ENCODE measurements at regions not wholly inside any gene's neighbourhood (a gene's known extent, or its start where the extent isn't known, plus 50 kb on each side); places are given as distances from the start of the nearest gene placed in this dataset.

DNA sequence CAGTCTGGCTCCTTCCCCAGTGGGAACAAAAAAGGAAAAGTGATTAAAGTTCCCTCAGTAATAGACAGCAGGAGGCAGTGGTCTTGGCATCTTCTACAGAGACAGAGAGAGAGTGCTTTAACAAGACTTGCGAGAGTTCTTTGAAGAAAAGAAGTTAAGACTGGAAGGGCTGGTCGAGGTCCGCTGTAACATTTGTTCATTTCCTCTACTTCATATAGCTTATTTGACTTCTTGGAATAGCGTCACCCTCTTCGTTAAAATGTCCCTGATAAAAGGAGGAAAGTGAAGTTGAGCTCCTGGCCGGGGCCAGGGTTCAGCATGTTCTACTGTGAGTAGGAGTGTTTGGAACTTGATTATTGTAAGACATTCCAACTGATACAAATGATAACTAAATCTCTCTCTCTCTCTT lies 179.8 kb downstream of the SLIT2 start:
- Histone ChIP-seq H3K79me1 (ENCODE audit: low read depth in 1 of 2, low read length in 2 of 2) (no peaks in the 10 kb centered on the region), H3K4me2 (ENCODE audit: low read depth, low read length) (no peak overlapping the region), H2BK120ac (ENCODE audit: low read depth, low read length) (no peak overlapping the region), H3K27ac (ENCODE audit: insufficient read depth, low read length) (no peak overlapping the region), H2AFZ (replicated peaks; ENCODE audit: low read length, poor library complexity) (no peak overlapping the region), H2BK15ac (ENCODE audit: low read depth, low read length) (no peak overlapping the region), H3K56ac (ENCODE audit: extremely low read depth, insufficient read depth, low read length) (no peak overlapping the region), H3K4ac (ENCODE audit: low read depth, low read length) (no peak overlapping the region), H3K9me1 (ENCODE audit: insufficient read depth, low read length) (no peaks in the 10 kb centered on the region), H4K8ac (ENCODE audit: low read depth in 2 of 2, low read length in 2 of 2) (no peak overlapping the region), H4K20me1 (ENCODE audit: insufficient read depth, low read length) (no peaks in the 10 kb centered on the region), H2AK9ac (replicated peaks; ENCODE audit: low read depth, low read length, poor library complexity) (no peak overlapping the region), H3K18ac (ENCODE audit: low read depth, low read length) (no peak overlapping the region), H3K9me3 (ENCODE audit: control insufficient read depth, insufficient read depth, low read length) (no peaks in the 10 kb centered on the region), H3K14ac (replicated peaks; ENCODE audit: low read depth, low read length) (no peak overlapping the region), H3K27me3 (ENCODE audit: control insufficient read depth, insufficient read depth, low read length) (no peaks in the 10 kb centered on the region), H3K4me1 (ENCODE audit: control insufficient read depth, insufficient read depth, low read length) (no peaks in the 10 kb centered on the region; the same call in 1 of the 2 replicates), H2BK5ac (ENCODE audit: low read depth, low read length, poor library complexity, severe bottlenecking) (no peak overlapping the region), H3K23ac (ENCODE audit: low read depth, low read length) (no peak overlapping the region), H3K4me3 (ENCODE audit: insufficient read depth, low read depth, low read length) (no peak overlapping the region), H2BK20ac (ENCODE audit: low read depth, low read length) (no peak overlapping the region; the same call in 1 of the 2 replicates), H3K9ac (ENCODE audit: low read depth, low read length) (no peak overlapping the region), H2AK5ac (ENCODE audit: low read depth, low read length) (no peak overlapping the region), H3K36me3 (ENCODE audit: control insufficient read depth, insufficient read depth, low read length) (no peaks in the 10 kb centered on the region), H4K91ac (ENCODE audit: insufficient read depth, low read depth, low read length) (no peak overlapping the region), H4K5ac (ENCODE audit: low read depth, low read length) (no peak overlapping the region)
- DNase-seq (no peak), ATAC-seq (ENCODE audit: low read depth) (peak; percentile 25; the same call in 1 of the 2 replicates)
- BruUV-seq (replicated peaks): no TSS peak
- in situ Hi-C loops (cut with MboI; ENCODE audit: low sequenced_read_pairs) (loop anchor here (25.0 kb wide), 1 partner anchor 1744 kb away; no protein-coding TSS in a partner anchor), intact Hi-C loops (cut with micrococcal nuclease) (no loop called here), dilution Hi-C loops (cut with HindIII; ENCODE audit: low sequenced_read_pairs, unreplicated experiment) (no loop called here)
- ChIA-PET CTCF (interaction anchor here (0.5 kb wide), 1 partner anchor 15 kb away, joined by 4 read pairs; no protein-coding TSS in a partner anchor), POLR2A (ENCODE audit: unreplicated experiment) (no interaction called here)
- WGBS, 2 experiments (ENCODE audit: extremely low coverage in 2 of 2, insufficient read length in 1 of 2): no CpG with 5 or more reads among the region's 6 CpGs
- TF ChIP-seq BHLHE40 (IDR thresholded peaks at IDR 0.05; ENCODE audit: low read depth, low read length) (no peak), POLR2A (IDR thresholded peaks at IDR 0.05; ENCODE audit: low read depth, low read length) (no peak), RFX5 (IDR thresholded peaks at IDR 0.05; ENCODE audit: low read depth, low read length) (no peak), SMC3 (IDR thresholded peaks at IDR 0.05; ENCODE audit: low read depth, low read length) (no peak), CEBPB (IDR thresholded peaks at IDR 0.05; ENCODE audit: low read depth, low read length) (no peak), MAFK (IDR thresholded peaks at IDR 0.05; ENCODE audit: low read depth, low read length) (no peak), MXI1 (IDR thresholded peaks at IDR 0.05; ENCODE audit: borderline replicate concordance, low read depth, low read length) (no peak), CHD1 (IDR thresholded peaks at IDR 0.05; ENCODE audit: low read depth, low read length) (no peak), RAD21 (IDR thresholded peaks at IDR 0.05; ENCODE audit: low read length) (no peak), NFE2L2 (IDR thresholded peaks at IDR 0.05; ENCODE audit: low read depth, low read length) (no peak), FOS (IDR thresholded peaks at IDR 0.05; ENCODE audit: low read depth, low read length) (no peak), MAZ (IDR thresholded peaks at IDR 0.05; ENCODE audit: borderline replicate concordance, low read depth, low read length) (no peak), RCOR1 (IDR thresholded peaks at IDR 0.05; ENCODE audit: insufficient replicate concordance, low read length) (no peak)
- TF ChIP-seq, protein P1, sequence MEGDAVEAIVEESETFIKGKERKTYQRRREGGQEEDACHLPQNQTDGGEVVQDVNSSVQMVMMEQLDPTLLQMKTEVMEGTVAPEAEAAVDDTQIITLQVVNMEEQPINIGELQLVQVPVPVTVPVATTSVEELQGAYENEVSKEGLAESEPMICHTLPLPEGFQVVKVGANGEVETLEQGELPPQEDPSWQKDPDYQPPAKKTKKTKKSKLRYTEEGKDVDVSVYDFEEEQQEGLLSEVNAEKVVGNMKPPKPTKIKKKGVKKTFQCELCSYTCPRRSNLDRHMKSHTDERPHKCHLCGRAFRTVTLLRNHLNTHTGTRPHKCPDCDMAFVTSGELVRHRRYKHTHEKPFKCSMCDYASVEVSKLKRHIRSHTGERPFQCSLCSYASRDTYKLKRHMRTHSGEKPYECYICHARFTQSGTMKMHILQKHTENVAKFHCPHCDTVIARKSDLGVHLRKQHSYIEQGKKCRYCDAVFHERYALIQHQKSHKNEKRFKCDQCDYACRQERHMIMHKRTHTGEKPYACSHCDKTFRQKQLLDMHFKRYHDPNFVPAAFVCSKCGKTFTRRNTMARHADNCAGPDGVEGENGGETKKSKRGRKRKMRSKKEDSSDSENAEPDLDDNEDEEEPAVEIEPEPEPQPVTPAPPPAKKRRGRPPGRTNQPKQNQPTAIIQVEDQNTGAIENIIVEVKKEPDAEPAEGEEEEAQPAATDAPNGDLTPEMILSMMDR (conservative IDR thresholded peaks at IDR 0.05; ENCODE audit: low read depth, low read length): no peak
- TF ChIP-seq, protein P2, sequence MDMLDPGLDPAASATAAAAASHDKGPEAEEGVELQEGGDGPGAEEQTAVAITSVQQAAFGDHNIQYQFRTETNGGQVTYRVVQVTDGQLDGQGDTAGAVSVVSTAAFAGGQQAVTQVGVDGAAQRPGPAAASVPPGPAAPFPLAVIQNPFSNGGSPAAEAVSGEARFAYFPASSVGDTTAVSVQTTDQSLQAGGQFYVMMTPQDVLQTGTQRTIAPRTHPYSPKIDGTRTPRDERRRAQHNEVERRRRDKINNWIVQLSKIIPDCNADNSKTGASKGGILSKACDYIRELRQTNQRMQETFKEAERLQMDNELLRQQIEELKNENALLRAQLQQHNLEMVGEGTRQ (IDR thresholded peaks at IDR 0.05; ENCODE audit: low read depth, low read length): no peak
- TF ChIP-seq, protein P3, sequence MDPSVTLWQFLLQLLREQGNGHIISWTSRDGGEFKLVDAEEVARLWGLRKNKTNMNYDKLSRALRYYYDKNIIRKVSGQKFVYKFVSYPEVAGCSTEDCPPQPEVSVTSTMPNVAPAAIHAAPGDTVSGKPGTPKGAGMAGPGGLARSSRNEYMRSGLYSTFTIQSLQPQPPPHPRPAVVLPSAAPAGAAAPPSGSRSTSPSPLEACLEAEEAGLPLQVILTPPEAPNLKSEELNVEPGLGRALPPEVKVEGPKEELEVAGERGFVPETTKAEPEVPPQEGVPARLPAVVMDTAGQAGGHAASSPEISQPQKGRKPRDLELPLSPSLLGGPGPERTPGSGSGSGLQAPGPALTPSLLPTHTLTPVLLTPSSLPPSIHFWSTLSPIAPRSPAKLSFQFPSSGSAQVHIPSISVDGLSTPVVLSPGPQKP (IDR thresholded peaks at IDR 0.05; ENCODE audit: borderline replicate concordance, low read depth, low read length): no peak
